ENCODE measurements at regions not wholly inside any gene's neighbourhood (a gene's known extent, or its start where the extent isn't known, plus 50 kb on each side); places are given as distances from the start of the nearest gene placed in this dataset.

GRCh38 chr18:68462766-68463165 lies 252.1 kb downstream of the TMX3 start:
- no peak for DNase-seq

DNA sequence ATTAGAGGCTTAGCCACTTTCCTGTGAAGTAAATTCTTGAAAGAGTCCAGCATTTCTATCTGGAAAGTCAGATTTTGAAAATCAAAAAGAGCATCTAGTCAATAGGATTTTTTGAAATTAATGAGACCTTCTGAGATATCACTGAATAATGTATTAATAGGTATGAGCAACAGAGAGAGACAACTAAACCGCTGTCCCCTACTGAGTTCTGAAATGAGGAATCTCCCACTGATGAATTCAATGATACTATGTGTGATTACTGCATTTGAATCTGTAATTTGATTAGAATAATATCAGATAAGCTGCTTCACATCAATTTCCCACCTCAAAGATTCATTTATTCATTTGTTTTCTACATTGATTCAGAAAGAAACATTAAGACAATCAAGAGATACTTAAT lies 252.8 kb downstream of the TMX3 start:
- DNase-seq = no peak

DNA sequence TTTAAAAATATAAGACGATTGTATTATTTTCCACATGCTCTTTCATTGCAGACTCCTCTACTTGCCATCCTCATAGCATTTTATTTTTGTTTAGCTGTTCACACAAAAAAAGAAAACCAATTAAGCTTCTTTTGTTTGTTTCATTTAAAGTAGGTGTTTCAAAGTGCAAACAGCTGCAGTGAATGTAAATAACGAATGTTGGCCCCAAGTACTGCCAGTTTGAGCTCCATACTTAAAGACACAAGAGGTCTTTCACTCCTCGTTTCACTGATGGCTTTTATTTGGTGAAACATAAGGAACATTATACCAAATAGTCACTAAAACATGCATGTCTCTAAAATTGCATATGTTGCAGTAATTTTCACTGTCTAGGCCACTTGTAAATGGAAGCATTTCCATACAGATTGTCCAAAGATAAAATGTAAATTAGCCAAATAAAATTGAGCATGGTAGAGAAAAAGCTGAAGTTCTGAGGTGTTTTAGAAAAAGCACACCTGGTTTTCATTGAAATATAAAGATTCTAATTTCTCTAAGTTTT lies 253.4 kb downstream of the TMX3 start:
- DNase-seq = no peak

- DNase-seq = no peak
Measured at GRCh38 chr18:68459968-68460367, 254.9 kb downstream of the TMX3 start.

DNA sequence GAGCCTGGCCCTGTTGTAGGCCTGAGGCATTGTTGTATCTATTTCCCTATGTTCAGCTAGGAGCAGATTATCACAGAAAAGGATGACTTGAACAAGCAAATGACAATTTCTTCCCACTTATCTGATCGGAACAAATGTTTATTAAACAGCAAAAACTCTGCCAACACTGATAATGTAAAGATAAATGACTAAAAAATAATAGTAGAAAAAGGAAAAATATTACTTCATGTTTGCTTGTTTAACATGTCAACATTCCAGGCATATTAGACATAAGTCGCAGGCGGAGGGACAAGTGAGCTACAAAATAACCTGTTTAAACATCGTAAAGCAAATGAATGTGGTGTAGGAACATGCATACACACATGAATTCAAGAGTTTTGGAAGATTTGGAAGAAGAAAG lies 257.9 kb downstream of the TMX3 start:
- DNase-seq = no peak

- DNase-seq = no peak
Measured at GRCh38 chr18:68455229-68455603, 259.7 kb downstream of the TMX3 start.

DNA sequence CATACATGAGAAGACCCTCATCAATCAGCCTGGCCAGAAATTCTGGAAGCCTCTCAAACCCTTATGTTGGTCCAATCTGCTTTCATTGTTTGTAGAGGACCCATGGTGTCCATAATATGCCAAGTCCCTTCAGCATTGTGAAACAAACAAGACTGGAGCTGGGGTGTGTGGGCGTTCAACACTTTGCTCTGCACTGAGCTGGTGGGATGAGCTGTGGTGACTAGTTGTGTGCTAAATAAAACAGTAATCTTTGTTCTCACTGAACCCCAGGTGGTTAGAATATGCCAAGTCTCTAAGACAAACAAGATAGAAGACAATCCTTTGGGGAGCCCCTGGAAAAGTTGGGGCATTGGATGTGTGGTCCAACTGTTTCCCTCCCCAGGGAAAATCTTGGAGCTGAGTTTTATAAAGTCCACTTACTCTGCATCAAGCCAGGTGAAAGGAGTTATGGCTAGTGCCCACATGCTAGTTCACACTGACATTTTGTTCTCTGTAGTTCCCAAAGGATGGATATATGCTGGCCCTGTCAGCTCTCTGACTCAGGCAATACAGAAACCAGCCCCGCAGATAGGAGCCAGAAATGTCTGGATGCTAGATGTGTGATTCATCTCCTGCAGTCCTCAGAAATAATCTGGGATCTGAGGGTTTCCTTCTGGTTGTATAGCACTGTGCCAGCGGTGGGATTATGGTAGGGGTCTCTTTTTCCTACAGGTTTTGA lies 260.2 kb downstream of the TMX3 start:
- DNase-seq = no peak

DNA sequence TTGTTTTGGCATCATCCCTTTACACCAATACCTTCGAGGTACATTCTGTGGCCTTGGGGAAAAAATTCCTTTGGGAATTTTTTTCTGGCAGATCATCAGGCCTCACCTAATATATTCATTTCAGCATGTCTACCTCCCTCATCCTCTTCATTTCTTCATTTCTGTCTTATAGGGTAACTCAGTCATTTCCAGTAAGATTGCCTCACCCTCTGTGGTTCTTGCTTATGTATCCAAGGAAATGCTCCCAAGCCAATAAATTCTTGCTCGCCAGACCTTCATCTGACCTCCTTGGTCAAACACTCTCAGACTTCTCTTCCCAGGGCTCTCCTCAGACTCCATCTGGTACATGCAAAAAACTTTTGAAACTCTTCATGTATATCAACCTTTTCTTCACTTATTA lies 265.6 kb downstream of the TMX3 start:
- no peak for DNase-seq

GRCh38 chr18:68448736-68449135 lies 266.2 kb downstream of the TMX3 start:
- DNase-seq = no peak

DNA sequence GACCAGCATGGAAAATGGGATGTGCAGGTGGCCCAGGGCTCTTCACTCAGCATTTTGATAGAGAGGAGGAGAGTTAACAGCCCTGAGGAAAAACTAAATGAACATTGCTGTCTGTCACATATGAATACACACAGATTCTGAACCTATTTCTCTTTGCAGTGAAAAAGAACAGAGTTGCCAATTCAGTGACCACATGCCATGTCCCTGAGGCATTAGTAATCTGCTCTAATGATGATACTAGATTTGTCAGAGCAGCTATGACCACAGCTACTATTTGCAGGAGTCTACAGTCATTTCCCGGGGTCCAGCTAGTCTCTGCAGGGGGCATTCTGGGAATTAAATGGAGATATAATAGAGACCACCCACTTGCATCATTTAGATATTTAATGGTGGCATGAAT lies 267.6 kb downstream of the TMX3 start:
- no peak for DNase-seq

DNA sequence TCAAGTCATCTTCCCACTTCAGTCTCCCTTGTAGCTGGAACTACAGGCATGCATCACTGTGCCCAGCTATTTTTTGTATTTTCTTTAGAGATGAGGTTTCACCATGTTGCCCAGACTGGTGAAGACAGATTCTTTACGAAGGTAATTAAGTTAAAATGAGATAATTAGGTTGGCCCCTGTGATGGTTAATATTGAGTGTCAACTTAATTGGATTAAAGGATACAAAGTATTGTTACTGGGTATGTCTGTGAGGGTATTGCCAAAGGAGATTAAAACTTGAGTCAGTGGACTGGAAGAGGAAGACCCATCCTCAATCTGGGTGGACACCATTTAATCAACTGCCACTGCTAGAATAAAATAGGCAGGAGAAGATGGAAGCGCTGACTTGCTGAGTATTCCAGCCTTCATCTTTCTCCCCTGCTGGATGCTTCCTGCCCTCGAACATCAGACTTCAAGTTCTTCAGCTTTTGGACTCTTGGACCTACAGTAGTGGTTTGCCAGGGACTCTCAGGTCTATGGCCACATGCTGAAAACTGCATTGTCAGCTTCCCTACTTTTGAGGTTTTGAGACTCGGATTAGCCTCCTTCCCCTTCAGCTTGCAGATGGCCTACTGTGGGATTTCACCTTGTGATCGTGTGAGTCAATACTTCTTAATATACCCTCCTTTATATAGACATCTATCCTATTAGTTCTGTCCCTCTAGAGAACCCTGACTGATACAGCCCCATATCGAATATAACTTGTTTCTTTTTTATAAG lies 269.1 kb downstream of the TMX3 start:
- no peak for DNase-seq

- no peak for DNase-seq
Measured at GRCh38 chr18:68445136-68445535, 269.8 kb downstream of the TMX3 start.

- DNase-seq = no peak
Measured at GRCh38 chr18:68441241-68441640, 273.7 kb downstream of the TMX3 start.

- no peak for DNase-seq
Measured at GRCh38 chr18:68440433-68440832, 274.5 kb downstream of the TMX3 start.

DNA sequence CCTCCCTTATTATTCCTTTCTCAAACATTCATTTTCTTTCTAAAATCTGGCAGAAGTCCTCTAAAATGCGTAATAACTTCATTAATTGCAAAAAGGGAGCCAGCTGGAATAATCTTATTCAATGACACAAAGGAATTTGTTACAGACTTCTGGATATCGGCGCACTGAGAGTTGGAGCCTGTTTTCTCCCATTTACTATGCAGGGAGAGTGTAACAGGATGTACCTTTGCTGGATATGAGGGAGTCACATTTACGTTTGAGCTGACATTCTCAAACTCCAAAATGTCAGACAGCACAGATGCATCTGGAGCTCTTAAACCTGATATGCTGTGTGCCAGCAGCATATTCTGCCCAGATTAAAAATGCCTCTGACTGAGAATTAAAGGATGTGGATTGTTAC lies 275.3 kb downstream of the TMX3 start:
- DNase-seq = no peak

GRCh38 chr18:68438983-68439382 lies 275.9 kb downstream of the TMX3 start:
- DNase-seq = no peak

DNA sequence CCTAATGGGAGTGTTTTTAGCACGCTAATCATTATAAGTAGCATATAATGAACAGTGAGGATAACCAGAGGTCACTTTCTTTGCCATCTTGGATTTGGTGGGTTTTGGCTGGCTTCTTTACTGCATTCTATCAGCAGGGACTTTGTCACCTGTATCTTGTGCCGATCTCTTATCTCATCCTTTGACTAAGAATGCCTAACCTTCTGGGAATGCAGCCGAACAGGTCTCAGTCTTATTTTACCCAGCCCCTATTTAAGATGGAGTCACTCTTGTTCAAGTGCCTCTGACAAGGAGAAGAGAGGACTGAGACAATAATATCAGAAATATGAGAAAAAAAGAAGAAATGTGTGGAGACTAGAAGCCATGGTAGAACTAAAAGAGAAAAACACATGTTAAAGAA lies 276.4 kb downstream of the TMX3 start:
- DNase-seq = no peak

- DNase-seq = no peak
Measured at GRCh38 chr18:68436485-68436884, 278.4 kb downstream of the TMX3 start.

DNA sequence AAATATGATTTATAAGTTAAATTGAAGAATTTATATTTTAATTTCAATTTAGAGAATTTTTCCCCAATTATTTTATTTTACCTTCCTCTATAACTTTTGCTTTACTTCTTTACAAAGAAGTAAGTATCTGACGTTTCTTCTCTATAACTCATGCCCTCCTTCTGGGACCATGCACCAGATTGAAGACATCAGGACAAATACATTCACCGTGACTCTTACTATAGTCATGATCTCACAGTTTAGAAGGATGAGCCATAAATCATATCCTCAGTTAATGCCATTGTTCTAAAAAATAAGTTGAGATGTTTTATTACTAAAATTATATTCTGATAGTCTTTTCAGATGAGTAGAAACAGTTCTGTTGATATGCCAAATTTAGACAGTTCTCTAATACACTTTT lies 279.3 kb downstream of the TMX3 start:
- DNase-seq = no peak

GRCh38 chr18:68431922-68432198 lies 283.0 kb downstream of the TMX3 start:
- no peak for DNase-seq

DNA sequence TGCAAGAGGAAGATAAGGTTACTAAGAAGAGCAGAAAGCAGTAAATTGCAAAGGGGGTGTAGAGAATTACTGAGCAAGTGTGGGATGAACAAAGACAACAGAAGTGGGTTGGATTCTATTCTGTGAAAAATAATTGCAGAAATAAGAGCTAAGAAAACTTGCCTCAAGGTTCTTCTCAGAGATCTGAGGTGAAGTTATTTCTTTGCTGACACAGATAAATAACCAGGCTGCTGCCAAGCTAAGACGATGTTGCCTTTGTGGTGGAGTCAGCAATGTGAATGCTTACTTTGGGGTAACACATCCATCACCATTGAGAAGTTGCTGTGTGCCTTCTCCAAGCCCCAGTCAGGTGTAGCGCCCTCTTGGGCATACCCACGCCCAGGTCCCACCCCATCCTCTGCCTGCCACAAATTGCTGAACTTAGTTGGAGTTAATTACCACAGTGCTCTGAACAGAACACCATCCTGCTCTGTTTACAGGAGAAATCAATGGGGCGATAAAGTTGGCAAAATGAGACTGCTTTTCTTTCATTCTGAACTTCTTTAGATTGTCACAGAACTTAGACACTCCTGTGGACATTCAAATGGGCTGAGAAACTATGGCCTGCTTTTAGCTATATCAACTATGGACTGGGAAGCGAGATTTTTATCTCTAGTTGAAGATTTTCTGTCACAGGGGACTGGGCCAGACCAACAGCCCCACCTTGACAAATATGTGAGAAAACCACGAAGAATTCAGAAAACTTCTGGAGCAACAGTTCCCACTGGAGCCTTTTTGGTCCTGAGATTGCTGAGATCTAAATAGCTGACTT lies 283.6 kb downstream of the TMX3 start:
- no peak for DNase-seq

- no peak for DNase-seq
Measured at GRCh38 chr18:68429841-68430240, 285.1 kb downstream of the TMX3 start.

DNA sequence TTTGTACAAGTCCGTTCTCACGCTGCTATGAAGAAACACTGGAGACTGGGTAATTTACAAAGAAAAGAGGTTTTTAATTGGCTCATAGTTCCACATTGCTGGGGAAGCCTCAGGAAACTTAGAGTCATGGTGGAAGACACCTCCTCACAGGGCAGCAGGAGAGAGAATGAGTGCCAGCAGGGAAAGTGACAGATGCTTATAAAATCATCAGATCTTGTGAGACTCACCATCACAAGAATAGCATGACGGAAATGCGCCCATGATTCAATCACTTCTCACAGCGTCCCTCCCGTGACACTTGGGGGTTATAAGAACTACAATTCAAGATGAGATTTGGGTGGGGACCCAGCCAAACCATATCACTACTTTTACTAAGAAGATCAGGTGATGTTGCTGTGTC lies 285.8 kb downstream of the TMX3 start:
- no peak for DNase-seq

- DNase-seq = no peak
Measured at GRCh38 chr18:68428661-68429060, 286.2 kb downstream of the TMX3 start.
